Kidney tubule cell (primary cell): ENCODE measurements at regions not wholly inside any gene's neighbourhood (a gene's known extent, or its start where the extent isn't known, plus 50 kb on each side); places are given as distances from the start of the nearest gene placed in this dataset.
"Not testable (repeated sequence)": the region's sequence is repeated elsewhere in the genome, so short reads cannot be mapped to it uniquely, and the experiment has no call there.

ENCODE experiments used
- DNase-seq: peaks from one replicate; pipeline ENCODE4 v3.0.0-alpha.2; 2018; ENCODE audit warnings: low spot score

DNA sequence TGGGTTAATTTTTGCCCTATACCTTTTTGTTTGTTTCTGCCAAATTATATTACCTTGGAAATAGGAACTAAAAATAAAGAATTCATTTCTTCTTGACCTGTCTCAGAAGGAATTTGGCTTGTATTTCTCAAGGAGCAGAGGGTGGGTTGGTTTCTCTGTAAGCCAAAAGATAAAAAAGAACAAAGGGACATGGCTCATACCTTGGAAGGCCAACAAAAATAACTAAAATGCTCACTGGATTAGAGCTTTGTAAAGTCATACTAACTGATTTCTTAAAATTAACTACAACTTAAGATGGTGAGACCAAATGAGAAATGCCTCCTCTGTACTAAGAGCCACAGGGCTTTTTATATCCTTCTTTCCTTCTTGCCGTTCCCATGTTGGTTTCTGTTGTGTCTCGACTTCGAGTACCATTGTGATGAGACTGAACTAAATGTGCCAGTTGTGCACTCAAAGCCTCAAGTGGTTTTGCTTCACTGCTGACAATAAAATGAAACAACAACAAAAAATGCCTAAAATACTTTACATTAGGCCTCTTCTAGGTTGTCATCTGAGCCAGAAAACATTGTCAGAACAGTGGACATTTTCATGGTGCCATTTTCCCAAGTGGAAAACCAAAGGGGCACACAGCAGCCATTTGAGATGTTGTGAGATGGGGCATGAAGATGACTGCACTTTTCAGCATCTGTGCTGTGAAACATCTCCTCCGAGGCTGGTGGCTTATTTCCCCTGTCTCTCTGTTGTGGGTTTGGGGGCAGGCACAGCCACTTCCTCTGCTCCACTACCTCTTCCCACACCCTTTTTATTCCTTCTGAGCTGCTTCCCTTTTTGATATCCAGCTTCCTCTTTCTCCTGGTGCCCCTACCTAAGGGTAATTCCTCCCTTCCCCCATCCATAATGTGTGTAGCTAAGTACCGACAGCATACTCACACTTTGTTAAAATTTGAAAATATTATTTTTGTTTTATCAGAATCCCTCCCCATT lies 51.8 kb upstream of the AGR3 start:
- no peak for DNase-seq

DNA sequence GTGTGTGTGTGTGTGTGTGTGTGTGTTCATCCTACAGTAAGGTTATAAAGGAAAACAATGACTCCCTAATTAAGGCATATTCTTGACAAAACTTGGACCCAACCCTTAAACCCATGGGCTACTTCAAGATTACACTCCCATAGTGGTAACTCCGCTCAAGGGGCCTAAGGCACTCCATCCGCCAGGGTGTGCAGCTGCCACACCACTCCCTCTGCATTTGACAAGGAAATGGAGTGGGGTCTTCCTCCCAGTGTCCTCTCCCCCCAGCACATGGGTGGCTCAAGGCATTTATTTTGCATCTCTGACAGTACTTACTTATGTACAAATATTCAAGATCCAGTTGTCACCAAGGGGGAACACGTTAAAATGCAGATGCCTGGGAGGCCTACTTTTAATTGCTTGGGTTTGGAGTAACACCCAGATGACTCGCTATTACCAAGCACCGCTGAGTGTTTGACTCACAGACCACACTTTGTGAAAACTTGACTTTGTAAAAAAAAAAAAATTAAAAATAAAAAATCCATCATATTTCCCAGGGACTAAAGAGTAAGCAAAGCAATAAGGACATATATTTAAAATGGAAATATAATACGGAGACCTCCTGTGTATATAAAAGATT lies 53.0 kb upstream of the AGR3 start:
- DNase-seq, result peak; percentile 74

DNA sequence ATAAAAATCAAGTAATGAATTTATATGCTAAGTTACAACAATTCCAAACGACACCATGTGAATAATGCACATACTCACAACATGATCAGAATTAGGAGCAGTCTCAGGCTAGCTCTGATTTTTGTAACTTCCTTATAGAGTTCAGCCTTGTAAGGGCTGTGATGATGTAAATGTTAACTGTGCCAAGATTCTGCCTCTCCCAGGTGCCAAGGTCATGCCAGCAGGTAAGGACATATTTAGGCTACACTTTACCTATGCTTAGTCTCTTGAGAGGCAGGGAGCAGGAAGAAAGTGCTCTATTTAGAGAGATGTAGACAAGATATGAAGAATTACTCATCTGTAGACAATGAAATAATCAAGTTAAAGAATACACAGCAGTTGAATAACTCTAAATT lies 53.6 kb upstream of the AGR3 start:
- DNase-seq, result peak; percentile 60

DNA sequence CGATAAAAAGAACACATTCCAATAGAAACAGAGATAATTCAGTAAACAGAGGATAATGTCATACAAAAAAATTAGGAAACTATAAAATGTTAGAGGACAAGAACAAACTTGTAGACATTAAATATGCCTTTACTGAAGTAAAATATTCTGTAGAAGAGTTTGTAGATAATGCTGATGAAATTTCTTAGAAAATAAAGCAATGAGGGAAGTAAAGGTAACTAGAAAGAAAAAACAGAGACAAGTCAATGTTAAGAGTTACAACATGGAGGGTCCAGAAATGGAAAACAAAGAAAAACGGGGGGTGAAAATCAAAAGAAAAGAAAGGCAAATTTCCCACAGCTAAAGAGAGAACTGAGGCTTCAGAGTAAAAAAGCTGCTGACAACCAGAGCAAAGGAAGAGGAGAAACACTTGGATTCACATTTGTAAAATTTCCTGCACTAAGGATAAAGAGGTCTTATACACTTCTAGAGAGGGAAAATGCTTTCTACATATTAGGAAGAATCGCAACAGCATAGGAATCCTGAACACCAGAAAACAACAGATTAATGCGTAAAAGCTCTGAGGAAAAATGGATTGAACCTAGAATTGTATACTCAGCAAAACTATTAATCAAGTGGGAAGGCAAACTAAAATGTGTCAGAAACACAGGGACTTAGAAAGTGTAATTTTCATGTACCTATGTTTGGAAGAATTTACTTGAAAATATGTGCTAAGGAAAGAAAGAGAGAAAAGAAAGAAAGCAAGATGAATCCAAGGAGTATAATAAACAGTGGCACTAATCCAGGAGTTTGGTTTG lies 55.0 kb upstream of the AGR3 start:
- DNase-seq, result no peak

DNA sequence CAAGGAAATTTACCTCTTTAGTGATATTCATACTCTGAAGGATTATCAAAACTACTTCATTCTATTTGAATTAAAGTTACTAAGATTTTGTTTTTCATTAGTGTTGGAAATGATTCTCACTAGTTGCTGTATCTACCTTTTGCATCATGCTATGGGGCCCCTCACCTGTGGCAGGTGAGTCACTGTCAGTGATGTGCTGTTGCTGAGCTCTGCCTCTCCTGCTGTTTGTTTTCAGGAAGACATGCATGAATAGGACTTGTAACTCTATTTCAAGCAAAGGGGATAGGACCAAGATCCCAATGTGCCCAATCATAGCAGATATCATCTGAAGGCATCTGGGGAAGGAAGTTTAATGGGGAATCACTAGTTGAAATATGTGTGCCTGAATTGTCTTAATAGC lies 57.4 kb upstream of the AGR3 start:
- DNase-seq, result peak; percentile 57

DNA sequence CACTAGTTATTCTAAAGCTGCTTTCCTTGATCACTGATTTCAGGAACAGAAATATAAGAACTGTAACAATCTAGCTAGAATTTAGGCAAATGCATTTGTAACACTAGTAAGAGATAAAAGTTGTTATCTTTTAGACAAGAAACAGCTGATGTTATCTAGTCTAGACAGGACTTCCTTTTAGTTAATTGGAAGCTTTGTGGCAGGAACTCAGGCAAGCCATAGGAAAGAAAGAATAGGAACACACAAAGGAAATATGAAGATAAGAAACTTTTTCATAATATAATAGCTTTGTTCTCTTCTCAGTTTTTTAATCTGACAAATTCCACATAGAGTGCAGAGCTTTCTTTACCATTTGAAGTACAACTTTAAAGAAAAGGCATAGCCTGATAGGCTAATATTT lies 59.0 kb upstream of the AGR3 start:
- no peak for DNase-seq

DNA sequence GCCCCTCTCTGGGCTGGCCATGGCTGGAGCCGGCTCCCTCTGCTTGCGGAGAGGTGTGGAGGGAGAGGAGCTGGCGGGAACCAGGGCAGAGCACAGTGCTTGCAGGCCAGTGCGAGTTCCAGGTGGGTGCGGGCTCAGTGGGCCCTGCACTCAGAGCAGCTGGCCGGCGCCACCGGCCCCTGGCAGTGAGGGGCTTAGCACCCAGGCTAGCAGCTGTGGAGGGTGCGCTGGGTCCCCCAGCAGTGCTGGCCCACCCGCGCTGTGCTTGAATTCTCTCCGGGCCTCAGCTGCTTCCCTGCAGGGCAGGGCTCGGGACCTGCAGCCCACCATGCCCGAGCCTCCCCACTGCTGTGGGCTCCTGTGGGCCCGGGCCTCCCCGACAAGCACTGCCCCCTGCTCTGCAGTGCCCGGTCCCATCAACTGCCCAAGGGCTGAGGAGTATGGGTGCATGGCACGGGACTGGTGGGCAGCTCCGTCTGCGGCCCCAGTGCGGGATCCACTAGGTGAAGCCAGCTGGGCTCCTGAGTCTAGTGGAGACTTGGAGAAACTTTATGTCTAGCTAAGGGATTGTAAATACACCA lies 61.2 kb upstream of the AGR3 start:
- DNase-seq, result no peak

DNA sequence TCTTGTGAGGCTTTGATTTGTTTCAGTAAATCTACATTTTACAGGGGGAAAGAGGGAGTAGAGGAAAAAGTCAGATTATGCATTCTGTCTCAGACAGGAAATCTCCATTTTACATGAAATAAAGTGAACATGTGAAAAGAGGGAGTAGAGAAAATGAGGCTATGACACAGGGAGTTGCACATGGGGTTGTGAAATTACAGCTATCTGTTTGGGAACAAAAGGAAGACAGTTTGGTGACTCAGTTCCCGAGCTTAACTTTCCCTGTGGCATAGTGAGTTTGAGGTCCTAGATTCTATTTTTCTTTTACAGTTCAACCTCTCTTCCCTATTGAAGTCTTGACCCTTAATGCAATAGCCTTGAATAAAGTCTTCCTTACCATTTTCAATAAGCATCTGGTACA lies 63.2 kb upstream of the AGR3 start:
- no peak for DNase-seq

DNA sequence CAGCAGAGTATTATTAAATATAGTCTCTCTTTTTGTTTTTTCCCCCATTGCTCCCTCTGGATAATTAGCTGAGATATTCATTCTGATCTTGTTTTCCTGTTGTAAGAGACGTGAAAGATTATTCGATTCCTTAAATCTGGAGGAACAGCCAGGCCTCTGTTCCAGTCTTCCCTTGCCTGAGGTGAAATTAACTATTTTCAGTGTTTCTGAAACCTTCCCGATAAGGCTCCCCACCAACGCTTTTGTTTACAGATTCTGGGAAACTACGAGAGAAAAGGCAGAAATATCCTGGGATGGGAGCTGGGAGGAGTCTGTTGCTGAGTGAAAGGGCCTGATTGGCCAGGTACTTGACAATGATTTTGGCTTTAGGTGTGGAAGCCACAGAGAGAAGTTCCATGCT lies 63.6 kb upstream of the AGR3 start:
- no peak for DNase-seq

DNA sequence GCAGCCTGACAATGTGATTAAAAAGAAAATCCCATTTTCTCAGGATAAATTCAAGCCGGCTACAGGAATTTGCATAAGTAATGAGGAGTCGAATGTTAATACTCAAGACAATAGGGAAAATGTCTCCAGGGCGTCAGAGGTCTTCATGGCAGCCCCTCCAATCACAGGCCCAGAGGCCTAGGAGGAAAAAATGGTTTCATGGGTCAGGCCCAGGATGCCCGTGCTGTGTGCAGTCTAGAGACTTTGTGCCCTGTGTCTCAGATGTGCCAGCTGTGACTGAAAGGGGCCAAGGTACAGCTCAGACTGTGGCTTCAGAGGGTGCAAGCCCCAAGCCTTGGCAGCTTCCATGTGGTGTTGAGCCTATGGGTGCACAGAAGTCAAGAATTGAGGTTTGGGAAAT lies 66.3 kb upstream of the AGR3 start:
- not testable (repeated sequence) for DNase-seq

DNA sequence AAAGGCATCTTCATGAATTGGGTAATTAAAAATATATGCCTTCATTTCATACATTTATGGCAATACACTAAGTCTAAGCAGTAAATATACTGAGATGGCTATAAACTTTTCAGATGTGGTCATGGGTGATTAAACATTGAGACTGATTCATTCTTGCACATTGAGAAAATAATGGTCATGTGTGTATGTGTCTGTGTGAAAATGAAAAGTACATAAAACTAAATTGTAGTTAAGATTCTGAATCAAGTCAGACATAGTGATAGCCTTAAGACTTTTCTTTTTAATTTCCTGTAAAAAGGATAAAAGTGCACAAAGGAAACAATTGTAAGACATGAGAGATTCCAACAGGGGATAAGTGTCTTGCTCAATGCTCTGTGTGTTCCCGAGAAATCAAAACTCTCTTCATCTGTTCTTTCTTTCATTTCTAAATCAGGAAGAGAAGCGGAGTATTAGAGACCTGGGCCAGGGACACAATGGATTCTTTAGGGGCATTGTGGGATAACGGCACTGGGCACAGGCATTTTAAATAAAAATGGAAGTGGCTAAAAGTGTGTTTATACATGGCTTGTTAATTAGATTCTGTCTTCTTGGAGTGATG lies 69.8 kb upstream of the AGR3 start:
- DNase-seq, result peak; percentile 35

DNA sequence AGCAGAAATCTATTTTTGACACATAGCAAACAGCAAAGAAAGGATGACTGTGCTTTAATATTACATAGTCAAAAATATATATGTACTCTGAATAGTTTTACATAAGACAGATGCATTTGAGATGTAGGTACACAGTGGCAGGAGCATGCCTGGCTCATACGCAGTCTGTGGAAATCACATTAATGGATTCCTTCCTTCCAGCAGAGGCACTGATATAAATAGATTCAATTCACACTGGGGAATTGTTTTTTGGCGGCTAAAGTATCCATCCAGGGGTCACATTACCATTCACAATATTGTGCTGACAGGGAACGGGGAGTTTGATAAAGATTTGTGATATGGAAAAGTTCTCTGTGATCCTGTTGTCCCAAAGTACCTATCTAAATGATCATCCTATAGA lies 72.5 kb upstream of the AGR3 start:
- DNase-seq, result no peak

DNA sequence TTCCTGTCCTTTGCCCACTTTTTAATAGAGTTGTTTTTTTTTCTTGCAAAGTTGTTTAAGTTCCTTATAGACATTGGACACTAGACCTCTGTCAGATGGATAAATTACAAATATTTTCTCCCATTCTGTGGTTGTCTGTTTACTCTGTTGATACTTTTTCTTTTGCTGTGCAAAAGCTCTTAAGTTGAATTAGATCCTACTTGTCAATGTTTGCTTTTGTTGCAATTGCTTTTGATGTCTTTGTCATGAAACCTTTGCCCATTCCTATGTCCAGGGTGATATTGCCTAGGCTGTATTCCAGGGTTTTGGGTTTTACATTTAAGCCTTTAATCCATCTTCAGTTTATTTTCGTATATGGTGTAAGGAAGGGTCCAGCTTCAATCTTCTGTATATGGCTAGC lies 76.9 kb upstream of the AGR3 start:
- DNase-seq, result no peak

DNA sequence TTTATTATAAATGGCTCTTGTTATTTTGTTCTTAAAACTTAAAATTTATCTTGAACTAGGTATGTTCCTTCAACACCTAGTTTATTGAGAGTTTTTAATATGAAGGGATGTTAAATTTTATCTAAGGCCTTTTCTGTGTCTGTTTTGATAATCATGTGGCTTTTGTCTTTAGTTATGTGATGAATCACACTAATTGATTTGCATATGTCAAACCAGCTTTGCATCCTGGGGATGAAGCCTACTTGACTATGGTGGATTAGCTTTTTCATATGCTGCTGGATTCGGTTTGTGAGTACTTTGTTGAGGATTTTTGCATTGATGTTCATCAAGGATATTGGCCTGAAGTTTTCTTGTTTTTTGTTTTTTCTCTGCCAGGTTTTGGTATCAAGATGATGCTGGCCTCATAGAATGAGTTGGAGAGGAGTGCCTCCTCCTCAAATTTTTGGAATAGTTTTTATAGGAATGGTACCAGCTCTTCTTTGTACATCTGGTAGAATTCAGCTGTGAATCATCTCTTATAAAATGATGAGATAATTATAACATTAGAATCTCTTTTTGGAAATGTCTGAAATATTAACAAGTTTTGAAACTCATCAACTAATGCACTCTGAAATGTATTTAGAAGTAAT lies 78.7 kb upstream of the AGR3 start:
- DNase-seq, result no peak

DNA sequence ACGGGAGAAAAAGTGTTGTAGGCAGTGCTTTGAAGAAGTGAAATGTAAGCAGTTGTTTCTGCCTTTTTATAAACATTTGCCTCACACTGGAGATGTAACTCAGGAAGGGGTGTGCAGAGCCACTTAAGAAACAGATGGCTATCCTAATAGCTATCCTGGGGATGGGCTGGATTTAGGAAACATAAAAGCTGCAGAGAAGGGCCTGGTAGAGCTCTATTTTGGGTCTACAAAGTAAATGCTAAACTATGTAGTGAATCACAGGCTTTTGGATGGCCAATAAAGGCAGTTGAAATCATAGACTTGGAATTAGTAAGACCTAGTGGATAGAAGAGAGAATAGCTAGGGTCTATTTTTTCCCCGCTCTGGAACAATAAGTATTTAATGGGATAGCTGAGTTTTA lies 79.9 kb upstream of the AGR3 start:
- no peak for DNase-seq

DNA sequence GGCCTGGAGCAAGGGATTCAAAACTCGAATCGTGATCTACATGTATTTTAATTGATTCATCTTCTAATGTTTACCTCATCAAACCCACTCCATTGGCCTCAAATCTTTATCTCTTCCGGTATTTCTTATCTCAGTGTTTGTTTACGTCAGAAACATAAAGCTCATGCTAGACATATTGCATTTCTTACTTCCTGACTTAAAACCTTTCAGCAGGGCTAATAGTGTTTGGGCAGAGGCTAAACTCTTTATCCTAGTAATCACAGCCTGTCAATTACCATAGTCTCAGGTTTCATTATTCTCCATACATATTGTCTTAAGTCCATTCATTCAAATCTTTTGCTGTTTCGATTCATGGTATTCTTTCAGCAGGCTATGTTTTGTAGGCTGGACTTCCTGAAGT lies 81.3 kb upstream of the AGR3 start:
- DNase-seq, result no peak

DNA sequence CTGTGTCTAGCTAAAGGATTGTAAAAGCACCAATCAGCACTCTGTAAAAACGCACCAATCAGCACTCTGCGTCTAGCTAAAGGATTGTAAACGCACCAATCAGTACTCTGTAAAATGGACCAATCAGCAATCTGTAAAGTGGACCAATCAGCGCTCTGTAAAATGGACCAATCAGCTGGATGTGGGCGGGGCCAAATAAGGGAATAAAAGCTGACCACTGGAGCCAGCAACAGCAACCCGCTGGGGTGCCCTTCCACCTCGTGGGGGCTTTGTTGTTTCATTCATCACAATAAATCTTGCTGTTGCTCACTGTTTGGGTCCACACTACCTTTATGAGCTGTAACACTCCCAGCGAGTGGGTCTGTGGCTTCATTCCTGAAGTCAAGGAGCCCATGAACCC lies 83.9 kb upstream of the AGR3 start:
- not testable (repeated sequence) for DNase-seq

DNA sequence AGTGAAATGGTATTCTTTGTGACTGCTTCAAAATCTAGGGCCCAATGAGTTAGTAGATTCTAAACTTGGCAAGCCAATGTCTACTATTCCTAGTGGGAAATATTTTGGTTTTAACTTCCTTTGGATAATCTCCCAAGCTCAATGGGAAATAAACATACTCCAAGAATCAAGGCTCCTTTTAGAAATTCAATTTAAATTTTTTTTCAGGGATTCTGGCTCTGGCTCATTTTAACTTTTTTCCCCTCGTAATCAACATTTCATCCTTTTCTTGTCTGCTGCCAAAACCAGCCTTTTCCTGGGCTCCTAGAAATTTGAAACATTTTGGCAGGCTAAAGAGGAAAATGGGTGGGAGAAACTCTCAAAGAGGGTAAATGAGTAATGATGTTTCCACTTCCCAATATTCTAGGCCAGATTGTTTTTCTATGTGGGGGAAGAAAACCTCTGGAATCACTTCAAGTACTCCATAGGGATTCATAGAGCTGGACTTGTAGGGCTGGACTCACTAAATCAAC lies 85.6 kb upstream of the AGR3 start:
- no peak for DNase-seq

DNA sequence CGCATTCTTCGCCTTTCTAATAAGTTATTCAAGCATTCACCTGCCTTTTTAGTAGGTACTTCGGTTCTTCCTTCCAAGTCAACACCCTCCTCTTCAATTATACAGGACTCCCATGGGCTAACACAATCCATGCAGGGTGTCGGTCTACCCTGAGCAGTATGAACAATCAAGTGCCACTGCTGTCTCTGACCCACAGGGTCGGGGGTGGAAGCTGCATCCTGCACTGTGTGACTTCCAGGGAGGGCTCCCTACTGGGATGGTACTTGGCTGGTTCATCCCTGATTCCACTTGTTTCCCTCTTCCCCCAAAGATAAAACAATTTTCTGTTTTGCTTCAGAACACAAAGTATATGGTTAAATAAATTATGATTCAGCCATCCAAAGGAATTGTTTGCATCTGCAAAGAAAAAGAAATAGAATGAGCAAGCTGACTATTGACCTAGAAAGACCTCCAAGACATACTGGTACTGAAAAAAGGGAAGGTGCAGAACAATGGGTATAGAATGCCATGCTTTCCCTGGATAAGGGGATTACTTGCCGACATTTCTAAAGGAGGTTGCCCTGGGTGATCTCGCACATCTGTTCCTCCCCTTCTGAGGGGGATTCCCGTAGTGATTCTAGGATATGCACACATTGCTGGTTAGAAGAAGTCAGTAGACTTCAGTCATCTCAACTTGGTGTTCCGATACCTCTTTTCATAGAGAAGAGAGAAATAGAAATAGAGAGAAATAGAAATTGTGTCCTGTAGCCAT lies 89.1 kb upstream of the AGR3 start:
- no peak for DNase-seq

DNA sequence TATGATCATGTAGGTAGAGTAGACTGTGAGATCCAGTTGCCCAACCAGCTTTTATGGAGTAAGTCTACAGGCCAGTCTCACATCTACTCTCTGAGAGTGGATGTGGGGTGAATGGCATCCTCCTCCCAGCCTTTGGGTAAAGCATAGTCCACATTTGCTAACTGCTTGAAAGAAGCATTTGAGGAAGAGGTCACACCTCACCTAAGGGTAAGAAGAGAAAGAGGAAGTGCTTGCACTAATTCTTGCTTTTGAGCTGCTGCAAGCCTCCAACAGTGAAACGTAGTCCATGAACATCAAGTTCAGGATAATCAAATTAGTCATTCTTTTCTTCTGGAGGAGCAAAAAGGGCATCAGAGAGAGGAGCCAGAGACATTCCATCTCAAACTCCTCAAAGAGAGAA lies 93.9 kb upstream of the AGR3 start:
- DNase-seq, result no peak
